Liver (tissue), 3 donors: ENCODE measurements at regions not wholly inside any gene's neighbourhood (a gene's known extent, or its start where the extent isn't known, plus 50 kb on each side); places are given as distances from the start of the nearest gene placed in this dataset.

Experiments used
- CTCF ChIP-seq: fragments of 150-350 bp; IDR thresholded peaks from 2 replicates; pipeline ENCODE4 v1.5.1; 2017; ENCODE audit warnings: improper control_type of control experiment, low read depth, low read length; ENCODE audit not compliant: missing input control
- EGR1 ChIP-seq, 2 donors: IDR thresholded peaks; 2 replicates each; pipeline ENCODE4 v1.6.1; 2016 to 2018; ENCODE audit warnings: antibody characterized with exemption in 2 of 2, low read depth in 2 of 2
- GABPA ChIP-seq, 2 donors: IDR thresholded peaks in 1 of 2; conservative IDR thresholded peaks in 1 of 2; 2 replicates each; pipeline ENCODE4 v1.6.1; 2016; ENCODE audit warnings: antibody characterized with exemption in 2 of 2, mild to moderate bottlenecking in 1 of 2, moderate library complexity in 1 of 2
- MAX ChIP-seq: IDR thresholded peaks from 2 replicates; pipeline ENCODE4 v1.6.1; 2016; ENCODE audit warnings: antibody characterized with exemption
- RAD21 ChIP-seq, 2 donors: IDR thresholded peaks; 2 replicates each; pipeline ENCODE4 v1.6.1; 2016; ENCODE audit warnings: antibody characterized with exemption in 2 of 2, mild to moderate bottlenecking in 2 of 2
- REST ChIP-seq: IDR thresholded peaks from 2 replicates; pipeline ENCODE4 v1.6.1; 2016; ENCODE audit warnings: antibody characterized with exemption, mild to moderate bottlenecking
- SP1 ChIP-seq: IDR thresholded peaks from 2 replicates; pipeline ENCODE4 v1.6.1; 2018; ENCODE audit warnings: antibody characterized with exemption, mild to moderate bottlenecking
- TAF1 ChIP-seq: conservative IDR thresholded peaks from 2 replicates; pipeline ENCODE4 v1.6.1; 2016; ENCODE audit warnings: antibody characterized with exemption, mild to moderate bottlenecking
- YY1 ChIP-seq: IDR thresholded peaks from 2 replicates; pipeline ENCODE4 v1.6.1; 2016; ENCODE audit warnings: antibody characterized with exemption, mild to moderate bottlenecking
- ZBTB33 ChIP-seq: IDR thresholded peaks from 2 replicates; pipeline ENCODE4 v1.6.1; 2016; ENCODE audit warnings: antibody characterized with exemption
- TF ChIP-seq, protein P1 (sequence below): IDR thresholded peaks from 2 replicates; pipeline ENCODE4 v1.6.1; 2016; ENCODE audit warnings: antibody characterized with exemption
- donor health status: healthy.
- donor health status: healthy.

- no peak for TF ChIP-seq CTCF
- TF ChIP-seq EGR1 (IDR thresholded peaks at IDR 0.05; ENCODE audit: low read depth in 2 of 2), result no peak
- no peak for TF ChIP-seq YY1
- no peak for TF ChIP-seq SP1
- no peak for TF ChIP-seq RAD21 (IDR thresholded peaks at IDR 0.05)
- TF ChIP-seq, protein P1, sequence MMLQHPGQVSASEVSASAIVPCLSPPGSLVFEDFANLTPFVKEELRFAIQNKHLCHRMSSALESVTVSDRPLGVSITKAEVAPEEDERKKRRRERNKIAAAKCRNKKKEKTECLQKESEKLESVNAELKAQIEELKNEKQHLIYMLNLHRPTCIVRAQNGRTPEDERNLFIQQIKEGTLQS, result no peak
- TF ChIP-seq GABPA (IDR thresholded peaks at IDR 0.05 in 1 of 2, conservative IDR thresholded peaks at IDR 0.05 in 1 of 2), result no peak
- no peak for TF ChIP-seq MAX
- TF ChIP-seq ZBTB33, result no peak
- no peak for TF ChIP-seq REST
- TF ChIP-seq TAF1, result no peak
These were observed 97.5 kb upstream of the STOX2 start for GRCh38 chr4:183807420-183808096.
